Peyer's patch (tissue), 4 donors: ENCODE measurements at regions not wholly inside any gene's neighbourhood (a gene's known extent, or its start where the extent isn't known, plus 50 kb on each side); places are given as distances from the start of the nearest gene placed in this dataset.

Experiments
- DNase-seq, 3 donors: peaks; one replicate each; pipeline ENCODE4 v3.0.0-alpha.2; 2017 to 2019
- H3K27ac ChIP-seq, 4 donors: fragments of 200-600 bp; sonication (generic); one replicate each; pipeline ENCODE4 v1.5.1; 2016 to 2019
- H3K27me3 ChIP-seq, 2 donors: fragments of 200-600 bp; sonication (generic); one replicate each; pipeline ENCODE4 v1.5.1; 2019
- H3K36me3 ChIP-seq, 3 donors: fragments of 200-600 bp; sonication (generic); one replicate each; pipeline ENCODE4 v1.5.1; 2016 to 2019
- H3K4me1 ChIP-seq, 4 donors: fragments of 200-600 bp; sonication (generic); one replicate each; pipeline ENCODE4 v1.5.1; 2016 to 2019
- H3K4me3 ChIP-seq, 4 donors: fragments of 200-600 bp; sonication (generic); 1 replicate in 3 of 4; 2 replicates in 1 of 4; pipeline ENCODE4 v1.5.1; 2016 to 2019; ENCODE audit warnings: mild to moderate bottlenecking in 1 of 4
- H3K9me3 ChIP-seq, 4 donors: fragments of 200-600 bp; sonication (generic); one replicate each; pipeline ENCODE4 v1.5.1; 2016 to 2019; ENCODE audit warnings: mild to moderate bottlenecking in 1 of 4
- CTCF ChIP-seq, 6 experiments: fragments of 450-650 bp in 4 of 6; fragments of 200-600 bp in 2 of 6; sonication (generic) in 1 of 6; IDR thresholded peaks; one replicate each; pipeline ENCODE4 v1.5.1; 2017 to 2019; ENCODE audit warnings: antibody characterized with exemption in 6 of 6, mild to moderate bottlenecking in 3 of 6, moderate library complexity in 1 of 6
- POLR2A ChIP-seq, 2 donors: fragments of 450-650 bp; IDR thresholded peaks; one replicate each; pipeline ENCODE4 v1.5.1; 2017; ENCODE audit warnings: antibody characterized with exemption in 2 of 2, mild to moderate bottlenecking in 2 of 2, moderate library complexity in 2 of 2

GRCh38 chr3:192040282-192041043, 579.5 kb downstream of the PYDC2 start:
- H3K27me3 ChIP-seq = no peaks in the 10 kb centered on the region
- no peak overlapping the region for H3K4me3 ChIP-seq
- H3K9me3 ChIP-seq = peaks cover 0 to 3% (median 0%) of the 10 kb centered on the region in 4 donors
- no peak for TF ChIP-seq CTCF (IDR thresholded peaks at IDR 0.05)
- TF ChIP-seq POLR2A (IDR thresholded peaks at IDR 0.05) = no peak
- no peaks in the 10 kb centered on the region for H3K36me3 ChIP-seq
- no peak for DNase-seq
- H3K27ac ChIP-seq = no peak overlapping the region
- no peaks in the 10 kb centered on the region for H3K4me1 ChIP-seq

GRCh38 chr3:192042116-192042515, 581.2 kb downstream of the PYDC2 start:
- no peaks in the 10 kb centered on the region for H3K4me1 ChIP-seq
- H3K36me3 ChIP-seq = no peaks in the 10 kb centered on the region
- no peak overlapping the region for H3K4me3 ChIP-seq
- peaks cover 0 to 3% (median 0%) of the 10 kb centered on the region in 4 donors for H3K9me3 ChIP-seq
- DNase-seq = no peak
- H3K27ac ChIP-seq = no peak overlapping the region
- TF ChIP-seq CTCF (IDR thresholded peaks at IDR 0.05) = no peak
- no peak for TF ChIP-seq POLR2A (IDR thresholded peaks at IDR 0.05)
- no peaks in the 10 kb centered on the region for H3K27me3 ChIP-seq

- Histone ChIP-seq H3K27ac (no peak overlapping the region), H3K4me1 (no peaks in the 10 kb centered on the region), H3K27me3 (no peaks in the 10 kb centered on the region), H3K36me3 (no peaks in the 10 kb centered on the region), H3K4me3 (no peak overlapping the region), H3K9me3 (no peaks in the 10 kb centered on the region)
- no peak for DNase-seq
- TF ChIP-seq CTCF (IDR thresholded peaks at IDR 0.05) = no peak
- no peak for TF ChIP-seq POLR2A (IDR thresholded peaks at IDR 0.05)
Observed at GRCh38 chr3:192054881-192055280, 593.9 kb downstream of the PYDC2 start.

GRCh38 chr3:192055946-192056345, 595.0 kb downstream of the PYDC2 start:
- no peak for DNase-seq
- Histone ChIP-seq H3K4me1 (no peaks in the 10 kb centered on the region), H3K4me3 (no peak overlapping the region), H3K27ac (no peak overlapping the region), H3K9me3 (no peaks in the 10 kb centered on the region), H3K36me3 (no peaks in the 10 kb centered on the region), H3K27me3 (no peaks in the 10 kb centered on the region)
- TF ChIP-seq POLR2A (IDR thresholded peaks at IDR 0.05) (no peak), CTCF (IDR thresholded peaks at IDR 0.05) (no peak)

- TF ChIP-seq CTCF (IDR thresholded peaks at IDR 0.05) (no peak), POLR2A (IDR thresholded peaks at IDR 0.05) (no peak)
- Histone ChIP-seq H3K27me3 (no peaks in the 10 kb centered on the region), H3K4me1 (no peaks in the 10 kb centered on the region), H3K9me3 (no peaks in the 10 kb centered on the region), H3K36me3 (no peaks in the 10 kb centered on the region), H3K4me3 (no peak overlapping the region), H3K27ac (no peak overlapping the region)
- no peak for DNase-seq
Observed at GRCh38 chr3:192057261-192057660, 596.3 kb downstream of the PYDC2 start.
